HG03280 (cell line): ENCODE measurements at regions not wholly inside any gene's neighbourhood (a gene's known extent, or its start where the extent isn't known, plus 50 kb on each side); places are given as distances from the start of the nearest gene placed in this dataset.
"Not testable (repeated sequence)": the region's sequence is repeated elsewhere in the genome, so short reads cannot be mapped to it uniquely, and the experiment has no call there.

ENCODE experiments used
- ATAC-seq: cut with Tn5 transposase; IDR thresholded peaks from one replicate; pipeline ENCODE4 v1.9.1; 2021; ENCODE audit warnings: mild to moderate bottlenecking, moderate library complexity; ENCODE audit not compliant: unreplicated experiment

GRCh38 chr19:27892500-27892899 is 1320.5 kb downstream of the UQCRFS1 start:
- ATAC-seq, result no peak

- ATAC-seq, result no peak
Measured at GRCh38 chr19:27891411-27891810, 1321.5 kb downstream of the UQCRFS1 start.

DNA sequence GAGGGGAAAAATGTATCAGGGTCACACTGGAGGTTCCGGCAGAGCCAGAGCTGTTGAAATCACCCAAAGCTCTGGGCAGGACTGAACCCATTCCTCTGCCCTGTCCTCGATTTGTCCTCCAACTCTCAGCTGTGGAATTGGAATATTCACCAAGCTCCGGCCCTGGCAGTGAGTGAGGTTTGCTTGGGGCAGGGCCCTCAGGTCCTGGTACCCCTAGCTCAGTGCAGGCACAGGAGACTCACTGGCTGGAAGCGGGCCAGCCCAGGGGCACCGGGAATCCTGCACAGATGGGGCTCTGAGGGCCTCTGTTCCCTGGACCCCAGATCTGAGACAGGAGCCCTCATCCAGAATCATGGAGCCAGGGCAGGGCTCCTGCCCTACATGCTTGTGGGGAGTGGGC is 1322.3 kb downstream of the UQCRFS1 start:
- no peak for ATAC-seq

GRCh38 chr19:27890206-27890605 is 1322.7 kb downstream of the UQCRFS1 start:
- ATAC-seq, result no peak

GRCh38 chr19:27889156-27889555 is 1323.8 kb downstream of the UQCRFS1 start:
- no peak for ATAC-seq

- no peak for ATAC-seq
Measured at GRCh38 chr19:27887946-27888345, 1325.0 kb downstream of the UQCRFS1 start.

DNA sequence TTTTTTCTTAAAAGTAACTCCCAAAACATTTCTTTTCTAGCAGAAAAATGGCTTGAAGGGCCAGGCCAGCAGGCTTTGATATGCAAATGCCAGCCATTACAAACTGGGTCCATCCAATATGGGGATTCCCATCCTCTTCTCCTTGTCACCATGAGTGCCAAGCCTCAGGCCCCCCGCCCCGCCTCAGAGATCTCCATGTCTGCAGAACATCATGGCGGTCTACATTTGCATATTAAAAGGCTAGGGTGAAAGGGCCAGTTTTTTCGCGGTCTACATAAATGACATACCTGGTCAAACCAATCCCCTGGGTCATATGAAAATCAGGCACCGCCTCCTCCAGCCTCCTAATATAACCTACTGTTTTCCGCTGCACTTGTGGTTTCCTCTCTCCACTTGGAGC is 1327.6 kb downstream of the UQCRFS1 start:
- no peak for ATAC-seq

GRCh38 chr19:27884376-27884775 is 1328.6 kb downstream of the UQCRFS1 start:
- no peak for ATAC-seq

DNA sequence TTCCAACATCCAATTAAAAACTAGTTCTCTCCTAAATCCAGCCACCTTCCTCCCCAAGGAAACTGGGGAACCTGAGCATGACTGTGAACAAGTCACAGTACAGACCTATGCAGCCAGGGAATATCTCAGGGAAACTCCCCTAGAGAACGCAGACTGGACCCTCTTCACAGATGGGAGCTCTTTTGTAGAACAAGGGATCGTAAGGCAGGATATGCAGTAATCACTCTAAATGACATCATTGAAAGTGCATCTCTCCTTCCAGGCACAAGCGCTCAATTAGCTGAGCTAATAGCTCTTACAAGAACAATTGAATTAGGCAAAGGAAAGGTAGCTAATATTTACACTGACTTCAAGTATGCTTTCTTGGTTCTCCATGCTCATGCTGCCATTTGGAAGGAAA is 1331.7 kb downstream of the UQCRFS1 start:
- no peak for ATAC-seq

- no peak for ATAC-seq
Measured at GRCh38 chr19:27876976-27877512, 1335.9 kb downstream of the UQCRFS1 start.

DNA sequence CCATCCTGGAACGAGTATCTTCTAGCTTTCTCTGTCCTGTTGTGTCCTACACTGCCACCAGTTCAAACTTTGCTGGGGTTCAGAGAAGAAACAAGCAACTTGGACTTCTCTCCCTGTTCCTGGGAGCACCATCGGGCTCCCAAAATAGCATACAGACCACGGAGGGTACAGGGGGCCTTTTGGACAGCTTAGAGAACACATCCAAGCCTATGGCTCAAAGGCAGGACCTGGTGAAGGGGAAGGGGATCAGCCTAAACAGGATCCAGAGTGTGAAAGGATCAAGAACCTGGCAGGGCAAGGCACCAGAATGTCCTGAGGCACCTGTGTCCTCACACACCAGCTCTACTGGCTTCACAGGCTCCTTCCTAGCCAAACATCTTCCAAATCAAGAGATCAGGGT is 1336.5 kb downstream of the UQCRFS1 start:
- ATAC-seq, result no peak

- ATAC-seq, result no peak
Measured at GRCh38 chr19:27872370-27872769, 1340.6 kb downstream of the UQCRFS1 start.

GRCh38 chr19:27870293-27870692 is 1342.7 kb downstream of the UQCRFS1 start:
- ATAC-seq, result no peak

GRCh38 chr19:27868007-27868406 is 1344.9 kb downstream of the UQCRFS1 start:
- no peak for ATAC-seq

GRCh38 chr19:27865927-27866777 is 1346.8 kb downstream of the UQCRFS1 start:
- ATAC-seq, result no peak

GRCh38 chr19:27861411-27861975 is 1351.5 kb downstream of the UQCRFS1 start:
- ATAC-seq, result no peak

DNA sequence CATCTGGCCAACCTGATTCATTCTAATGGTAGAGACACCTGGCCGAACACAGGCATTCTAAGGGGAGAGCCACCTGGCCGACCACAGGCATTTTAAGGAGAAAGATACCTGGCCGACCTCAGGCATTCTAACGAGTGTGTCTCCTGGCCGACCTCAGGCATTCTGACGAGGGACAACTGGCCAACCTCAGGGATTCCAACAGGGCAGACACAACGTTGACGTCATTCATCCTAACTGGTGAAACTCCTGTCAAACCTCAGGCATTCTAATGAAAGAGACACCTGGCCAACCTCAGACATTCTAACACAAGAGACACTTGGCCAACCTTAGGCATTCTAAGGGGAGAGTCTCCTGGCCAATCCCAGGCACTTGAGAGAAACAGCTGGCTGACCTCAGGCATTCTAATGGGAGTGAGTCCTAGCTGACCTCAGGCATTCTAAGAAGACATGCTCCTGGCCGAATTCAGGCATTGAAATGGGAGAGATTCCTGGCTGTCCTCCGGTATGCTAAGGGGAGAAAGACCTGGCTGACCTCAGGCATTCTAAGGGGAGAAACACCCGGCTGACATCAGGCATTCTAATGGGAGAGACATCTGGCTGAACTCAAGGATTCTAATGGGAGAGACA is 1352.5 kb downstream of the UQCRFS1 start:
- ATAC-seq, result no peak

- ATAC-seq, result no peak
Measured at GRCh38 chr19:27859689-27860088, 1353.3 kb downstream of the UQCRFS1 start.

GRCh38 chr19:27858981-27859581 is 1353.9 kb downstream of the UQCRFS1 start:
- ATAC-seq, result no peak

DNA sequence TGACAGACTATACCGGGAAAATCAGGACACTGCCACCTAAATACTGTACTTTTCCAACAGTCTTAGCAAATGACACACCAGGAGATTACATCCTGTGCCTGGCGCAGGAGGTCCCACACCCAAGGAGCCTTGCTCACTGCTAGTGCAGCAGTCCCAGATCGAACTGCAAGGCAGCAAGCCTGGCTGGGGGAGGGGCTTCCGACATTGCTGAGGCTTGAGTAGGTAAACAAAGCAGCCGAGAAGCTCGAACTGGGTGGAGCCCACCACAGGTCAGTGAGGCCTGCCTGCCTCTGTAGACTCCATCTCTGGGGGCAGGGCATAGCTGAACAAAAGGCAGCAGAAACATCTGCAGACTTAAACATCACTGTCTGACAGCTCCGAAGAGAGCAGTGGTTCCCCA is 1360.0 kb downstream of the UQCRFS1 start:
- not testable (repeated sequence) for ATAC-seq

DNA sequence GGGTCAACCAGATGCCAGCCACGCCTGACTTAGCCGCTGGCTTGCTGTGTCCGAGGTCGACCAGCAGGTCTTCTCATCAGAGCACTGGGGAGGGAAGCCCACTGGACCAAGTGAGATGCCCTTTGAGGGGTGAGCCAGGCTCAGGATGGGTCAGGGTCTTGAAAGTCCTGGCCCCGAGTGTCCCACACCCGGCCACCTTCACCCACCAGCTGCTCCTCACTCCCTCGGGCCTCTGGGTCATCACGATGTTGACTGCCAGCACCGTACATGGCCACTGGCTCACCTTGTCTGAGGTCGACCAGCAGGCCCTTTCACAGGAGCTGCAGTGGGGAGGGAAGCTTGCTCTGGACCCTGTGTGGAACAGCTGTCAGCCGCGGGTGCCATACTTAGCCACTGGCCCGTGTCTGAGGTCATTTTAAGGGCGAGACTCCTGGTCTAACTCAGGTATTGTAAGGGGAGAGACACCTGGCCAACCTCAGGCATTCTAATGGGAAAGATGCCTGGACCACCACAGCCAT is 1361.3 kb downstream of the UQCRFS1 start:
- no peak for ATAC-seq
